C4-2B (cell line): ENCODE measurements at regions not wholly inside any gene's neighbourhood (a gene's known extent, or its start where the extent isn't known, plus 50 kb on each side); places are given as distances from the start of the nearest gene placed in this dataset.

Experiments used
- ZFX ChIP-seq: fragments of 450-650 bp; IDR thresholded peaks from 2 replicates; pipeline ENCODE4 v1.6.1; 2017
- TF ChIP-seq, protein P1 (sequence below): fragments of 450-650 bp; conservative IDR thresholded peaks from 2 replicates; pipeline ENCODE4 v1.5.1; 2017; ENCODE audit warnings: mild to moderate bottlenecking

DNA sequence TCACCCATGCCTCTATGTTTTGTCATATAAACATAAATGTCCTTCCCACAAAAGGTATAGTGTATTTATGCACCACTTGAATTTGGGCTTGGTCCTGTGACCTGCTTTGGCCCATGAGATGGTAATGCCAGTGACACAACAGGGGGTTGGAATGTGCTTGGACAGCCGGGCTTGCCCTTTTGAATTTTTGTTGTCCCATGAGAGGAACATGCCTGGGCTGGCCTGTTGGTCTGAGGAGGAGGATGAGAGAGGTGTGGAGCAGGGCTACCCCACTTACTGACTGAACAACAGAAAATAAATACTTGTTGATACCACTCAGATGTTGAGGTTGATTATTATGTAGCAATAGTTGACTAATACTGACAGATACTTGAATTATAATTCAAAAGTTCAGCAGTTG is 63.2 kb upstream of the TCF4 start:
- TF ChIP-seq, protein P1, sequence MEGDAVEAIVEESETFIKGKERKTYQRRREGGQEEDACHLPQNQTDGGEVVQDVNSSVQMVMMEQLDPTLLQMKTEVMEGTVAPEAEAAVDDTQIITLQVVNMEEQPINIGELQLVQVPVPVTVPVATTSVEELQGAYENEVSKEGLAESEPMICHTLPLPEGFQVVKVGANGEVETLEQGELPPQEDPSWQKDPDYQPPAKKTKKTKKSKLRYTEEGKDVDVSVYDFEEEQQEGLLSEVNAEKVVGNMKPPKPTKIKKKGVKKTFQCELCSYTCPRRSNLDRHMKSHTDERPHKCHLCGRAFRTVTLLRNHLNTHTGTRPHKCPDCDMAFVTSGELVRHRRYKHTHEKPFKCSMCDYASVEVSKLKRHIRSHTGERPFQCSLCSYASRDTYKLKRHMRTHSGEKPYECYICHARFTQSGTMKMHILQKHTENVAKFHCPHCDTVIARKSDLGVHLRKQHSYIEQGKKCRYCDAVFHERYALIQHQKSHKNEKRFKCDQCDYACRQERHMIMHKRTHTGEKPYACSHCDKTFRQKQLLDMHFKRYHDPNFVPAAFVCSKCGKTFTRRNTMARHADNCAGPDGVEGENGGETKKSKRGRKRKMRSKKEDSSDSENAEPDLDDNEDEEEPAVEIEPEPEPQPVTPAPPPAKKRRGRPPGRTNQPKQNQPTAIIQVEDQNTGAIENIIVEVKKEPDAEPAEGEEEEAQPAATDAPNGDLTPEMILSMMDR = no peak
- no peak for TF ChIP-seq ZFX
